ENCODE measurements at regions not wholly inside any gene's neighbourhood (a gene's known extent, or its start where the extent isn't known, plus 50 kb on each side); places are given as distances from the start of the nearest gene placed in this dataset.

DNA sequence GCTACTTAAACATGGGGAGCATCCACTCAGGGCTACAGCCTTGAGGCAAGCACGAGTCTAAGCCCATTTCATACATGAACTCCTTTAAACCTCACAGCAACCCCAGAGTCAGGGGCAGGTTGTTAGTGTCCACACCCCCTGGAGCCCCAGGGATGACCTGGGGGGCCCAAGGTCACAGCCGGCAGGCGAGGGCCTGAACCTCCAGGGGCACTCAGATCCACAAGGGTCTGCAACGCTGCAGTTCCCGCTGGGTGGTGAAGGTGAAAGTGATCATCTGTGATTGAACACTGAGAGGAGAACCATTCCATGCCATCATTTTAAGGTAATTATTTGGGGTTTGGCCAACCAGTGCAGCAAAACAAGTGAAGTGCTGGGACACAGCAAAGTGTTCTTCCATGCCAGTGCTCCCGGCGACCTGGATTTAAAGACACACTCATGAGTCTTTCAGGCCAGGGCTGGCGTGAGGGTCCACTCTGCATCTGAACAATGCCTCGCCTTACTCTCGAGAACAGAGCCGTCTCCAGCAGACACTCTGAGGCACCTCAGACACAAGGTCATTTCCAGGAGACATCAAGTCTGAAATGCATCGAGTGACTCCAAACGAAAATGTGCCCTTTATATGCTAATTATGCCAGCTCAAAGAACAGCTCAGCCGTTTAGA is 61.6 kb upstream of the SNTG2 start:
- Histone ChIP-seq H3K36me3 (no peaks in the 10 kb centered on the region), H3K27ac (no peak overlapping the region), H3K4me1 (no peaks in the 10 kb centered on the region), H3K4me3 (no peak overlapping the region), H3K27me3 (peaks cover 0 to 34% (median 8%) of the 10 kb centered on the region in 3 donors), H3K9me3 (no peaks in the 10 kb centered on the region)
- WGBS, 5 donors: 64 to 77% (median 73%) methylated on average over 11 to 14 of the region's 14 CpGs
- TF ChIP-seq POLR2A (IDR thresholded peaks at IDR 0.05): no peak
- TF ChIP-seq, protein P1, sequence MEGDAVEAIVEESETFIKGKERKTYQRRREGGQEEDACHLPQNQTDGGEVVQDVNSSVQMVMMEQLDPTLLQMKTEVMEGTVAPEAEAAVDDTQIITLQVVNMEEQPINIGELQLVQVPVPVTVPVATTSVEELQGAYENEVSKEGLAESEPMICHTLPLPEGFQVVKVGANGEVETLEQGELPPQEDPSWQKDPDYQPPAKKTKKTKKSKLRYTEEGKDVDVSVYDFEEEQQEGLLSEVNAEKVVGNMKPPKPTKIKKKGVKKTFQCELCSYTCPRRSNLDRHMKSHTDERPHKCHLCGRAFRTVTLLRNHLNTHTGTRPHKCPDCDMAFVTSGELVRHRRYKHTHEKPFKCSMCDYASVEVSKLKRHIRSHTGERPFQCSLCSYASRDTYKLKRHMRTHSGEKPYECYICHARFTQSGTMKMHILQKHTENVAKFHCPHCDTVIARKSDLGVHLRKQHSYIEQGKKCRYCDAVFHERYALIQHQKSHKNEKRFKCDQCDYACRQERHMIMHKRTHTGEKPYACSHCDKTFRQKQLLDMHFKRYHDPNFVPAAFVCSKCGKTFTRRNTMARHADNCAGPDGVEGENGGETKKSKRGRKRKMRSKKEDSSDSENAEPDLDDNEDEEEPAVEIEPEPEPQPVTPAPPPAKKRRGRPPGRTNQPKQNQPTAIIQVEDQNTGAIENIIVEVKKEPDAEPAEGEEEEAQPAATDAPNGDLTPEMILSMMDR (IDR thresholded peaks at IDR 0.05): no peak
- no peak for TF ChIP-seq POLR2AphosphoS5 (IDR thresholded peaks at IDR 0.05)
- TF ChIP-seq EP300 (IDR thresholded peaks at IDR 0.05): no peak
- intact Hi-C loops (cut with DNase I; ENCODE audit: low total_unique reads): no loop called here
- DNase-seq: no peak

DNA sequence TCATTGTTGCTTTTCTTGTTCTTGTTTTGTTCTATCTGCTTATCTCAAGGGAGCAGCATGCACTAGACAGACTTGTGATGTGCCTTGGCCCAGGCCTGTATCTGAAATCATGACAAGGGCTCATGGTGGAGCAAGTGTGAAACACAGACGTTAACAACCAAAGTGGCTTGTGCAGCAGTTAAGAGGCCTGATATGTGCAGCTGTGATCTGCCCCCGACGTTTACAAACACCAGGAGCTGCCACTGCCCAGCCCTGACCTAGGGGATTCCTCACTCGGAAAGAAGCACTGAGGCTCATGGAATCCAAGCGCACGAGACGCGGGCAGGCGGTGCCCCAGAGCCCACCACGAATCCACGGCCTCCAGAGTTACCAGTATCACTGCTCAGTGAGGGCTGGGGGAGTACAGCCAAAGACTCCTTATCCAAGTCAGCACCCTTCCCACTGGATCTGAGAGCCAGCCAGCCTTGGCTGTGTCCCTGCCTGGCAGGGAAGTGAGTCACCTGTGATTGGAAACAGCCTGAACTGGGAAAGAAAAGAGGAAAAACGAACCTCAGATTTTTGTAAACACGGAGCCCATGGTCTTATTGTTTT is 62.3 kb upstream of the SNTG2 start:
- Histone ChIP-seq H3K27me3 (peaks cover 0 to 41% (median 8%) of the 10 kb centered on the region in 3 donors), H3K4me3 (no peak overlapping the region), H3K9me3 (no peaks in the 10 kb centered on the region), H3K4me1 (no peaks in the 10 kb centered on the region), H3K36me3 (no peaks in the 10 kb centered on the region), H3K27ac (no peak overlapping the region)
- no peak for DNase-seq
- TF ChIP-seq POLR2AphosphoS5 (IDR thresholded peaks at IDR 0.05) (no peak), POLR2A (IDR thresholded peaks at IDR 0.05) (no peak)
- WGBS, 5 donors: 65 to 77% (median 72%) methylated on average over 9 to 13 of the region's 13 CpGs
- intact Hi-C loops (cut with DNase I; ENCODE audit: low total_unique reads): no loop called here

DNA sequence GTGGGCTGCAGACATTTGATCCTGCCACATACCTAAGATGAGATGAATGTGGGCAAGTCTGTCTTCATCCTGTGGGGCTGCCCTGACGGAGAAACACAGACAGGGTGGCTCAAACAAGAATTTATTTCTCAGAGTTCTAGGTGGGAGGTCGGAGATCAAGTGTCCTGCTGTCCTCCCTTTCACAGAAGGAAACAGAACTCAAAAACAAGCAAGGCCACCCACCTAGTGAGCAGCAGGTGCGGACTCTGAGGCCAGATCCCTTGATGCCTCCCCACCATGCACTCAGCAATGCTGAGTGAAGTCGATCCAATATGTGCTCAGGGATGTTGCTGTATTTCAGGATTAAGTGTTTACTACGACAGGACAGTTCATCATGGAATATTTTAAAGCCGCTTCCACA is 63.0 kb upstream of the SNTG2 start:
- intact Hi-C loops (cut with DNase I; ENCODE audit: low total_unique reads): no loop called here
- H3K9me3 ChIP-seq: no peaks in the 10 kb centered on the region
- TF ChIP-seq EP300 (IDR thresholded peaks at IDR 0.05) (no peak), POLR2A (IDR thresholded peaks at IDR 0.05) (no peak), POLR2AphosphoS5 (IDR thresholded peaks at IDR 0.05) (no peak)
- TF ChIP-seq, protein P1 (IDR thresholded peaks at IDR 0.05): no peak
- no peak overlapping the region for H3K4me3 ChIP-seq
- H3K27me3 ChIP-seq: peaks cover 0 to 45% (median 5%) of the 10 kb centered on the region in 3 donors
- WGBS, 5 donors: 66 to 75% (median 74%) methylated on average over 6 of the region's 6 CpGs
- H3K27ac ChIP-seq: no peak overlapping the region
- no peaks in the 10 kb centered on the region for H3K36me3 ChIP-seq
- no peaks in the 10 kb centered on the region for H3K4me1 ChIP-seq
- DNase-seq: no peak

DNA sequence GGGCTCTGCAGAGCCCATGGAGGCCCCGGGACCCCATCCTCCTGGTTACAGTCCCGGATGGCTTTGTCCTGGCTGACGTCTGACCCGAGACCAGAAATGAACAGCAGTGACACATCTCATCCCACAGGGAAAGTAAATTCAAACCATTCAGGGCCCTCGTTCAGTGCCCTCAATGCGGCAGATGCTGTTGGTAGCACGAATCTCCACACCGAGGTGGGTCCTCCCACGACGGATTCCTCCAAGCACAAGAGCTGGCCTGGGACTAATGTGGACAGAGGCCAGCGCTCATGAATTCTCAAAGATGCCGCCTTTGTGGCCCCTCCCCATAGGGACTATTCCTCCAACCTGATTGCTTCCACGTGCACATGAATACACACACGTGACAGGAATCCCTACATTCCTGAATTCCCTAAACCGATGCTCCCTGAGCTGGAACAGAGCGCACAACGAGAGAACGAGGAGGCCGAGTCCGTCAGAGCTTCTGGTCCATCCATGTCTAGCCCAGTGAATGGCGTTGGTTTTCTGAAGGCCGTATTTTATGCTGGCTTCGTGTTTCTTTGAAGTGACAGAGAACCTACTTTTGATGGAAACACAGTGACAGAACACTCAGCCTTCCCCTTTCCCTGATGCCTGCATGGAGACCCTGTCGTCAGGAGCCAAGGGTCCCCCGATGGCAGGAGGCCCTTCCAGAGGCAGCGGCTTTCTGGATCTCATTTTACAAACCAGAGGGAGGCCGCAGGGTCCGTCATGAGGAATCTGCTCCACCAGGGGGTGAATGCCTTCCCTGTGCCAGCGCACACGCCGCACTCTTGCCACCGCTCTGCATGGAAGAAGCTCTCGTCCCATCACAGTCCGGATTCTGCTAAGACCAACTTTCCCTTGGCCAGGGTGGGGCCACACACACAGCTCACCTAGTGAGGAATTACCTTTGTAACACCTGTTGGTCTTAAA is 64.3 kb upstream of the SNTG2 start:
- Histone ChIP-seq H3K27me3 (peaks cover 0 to 46% (median 7%) of the 10 kb centered on the region in 3 donors), H3K9me3 (no peaks in the 10 kb centered on the region), H3K27ac (no peak overlapping the region), H3K4me1 (no peaks in the 10 kb centered on the region), H3K36me3 (no peaks in the 10 kb centered on the region), H3K4me3 (no peak overlapping the region)
- TF ChIP-seq, protein P1 (IDR thresholded peaks at IDR 0.05): no peak
- TF ChIP-seq EP300 (IDR thresholded peaks at IDR 0.05) (no peak), POLR2A (IDR thresholded peaks at IDR 0.05) (no peak), POLR2AphosphoS5 (IDR thresholded peaks at IDR 0.05) (no peak)
- DNase-seq: no peak
- WGBS, 5 donors: 92 to 94% (median 92%) methylated on average over 32 to 34 of the region's 34 CpGs
- intact Hi-C loops (cut with DNase I; ENCODE audit: low total_unique reads): no loop called here

All from stomach (tissue), 8 donors.